ENCODE measurements at regions not wholly inside any gene's neighbourhood (a gene's known extent, or its start where the extent isn't known, plus 50 kb on each side); places are given as distances from the start of the nearest gene placed in this dataset.

DNA sequence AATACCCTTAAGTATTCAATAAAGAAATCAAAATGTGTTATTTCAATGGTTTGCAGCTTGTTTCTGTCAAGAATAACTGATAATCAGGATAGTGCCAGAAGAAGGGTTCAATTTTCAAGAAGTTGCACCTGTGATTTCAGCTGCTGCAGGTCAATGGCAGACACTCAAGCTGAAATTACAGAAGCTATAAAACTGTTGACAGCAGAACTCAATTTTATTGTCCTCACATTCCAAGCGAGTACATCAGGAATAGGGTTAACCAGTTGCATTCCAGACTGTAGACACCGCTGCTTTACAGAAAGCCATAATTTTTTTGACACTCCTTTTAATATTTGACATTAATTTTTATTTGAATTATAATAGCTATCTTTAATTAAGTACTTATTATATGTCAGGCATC, 364.1 kb downstream of the CGGBP1 start:
- H3K4me3 ChIP-seq (ENCODE audit: insufficient read depth, low read depth, low read length) = no peak overlapping the region
- no peaks in the 10 kb centered on the region for H3K9me1 ChIP-seq (ENCODE audit: insufficient read depth, low read length)
- no peak overlapping the region for H4K5ac ChIP-seq (ENCODE audit: low read depth, low read length)
- intact Hi-C loops (cut with micrococcal nuclease) (no loop called here), dilution Hi-C loops (cut with HindIII; ENCODE audit: low sequenced_read_pairs, unreplicated experiment) (no loop called here), in situ Hi-C loops (cut with MboI; ENCODE audit: low sequenced_read_pairs) (no loop called here)
- ChIA-PET POLR2A (ENCODE audit: unreplicated experiment) (no interaction called here), CTCF (no interaction called here)
- H2BK120ac ChIP-seq (ENCODE audit: low read depth, low read length) = no peak overlapping the region
- no peak overlapping the region for H3K4me2 ChIP-seq (ENCODE audit: low read depth, low read length)
- H3K4ac ChIP-seq (ENCODE audit: low read depth, low read length) = no peak overlapping the region
- no peak overlapping the region for H2AFZ ChIP-seq (replicated peaks; ENCODE audit: low read length, poor library complexity)
- no peak overlapping the region for H2BK15ac ChIP-seq (ENCODE audit: low read depth, low read length)
- no peaks in the 10 kb centered on the region for H3K27me3 ChIP-seq (ENCODE audit: control insufficient read depth, insufficient read depth, low read length)
- H3K27ac ChIP-seq (ENCODE audit: insufficient read depth, low read length) = no peak overlapping the region
- H3K36me3 ChIP-seq (ENCODE audit: control insufficient read depth, insufficient read depth, low read length) = no peaks in the 10 kb centered on the region
- H3K56ac ChIP-seq (ENCODE audit: extremely low read depth, insufficient read depth, low read length) = no peak overlapping the region
- H2BK5ac ChIP-seq (ENCODE audit: low read depth, low read length, poor library complexity, severe bottlenecking) = no peak overlapping the region
- no CpG with 5 or more reads among the region's 2 CpGs for WGBS, 2 experiments (ENCODE audit: extremely low coverage in 2 of 2, insufficient read length in 1 of 2)
- no peak overlapping the region for H4K8ac ChIP-seq (ENCODE audit: low read depth in 2 of 2, low read length in 2 of 2)
- TF ChIP-seq RCOR1 (IDR thresholded peaks at IDR 0.05; ENCODE audit: insufficient replicate concordance, low read length) (no peak), SMC3 (IDR thresholded peaks at IDR 0.05; ENCODE audit: low read depth, low read length) (no peak), CHD1 (IDR thresholded peaks at IDR 0.05; ENCODE audit: low read depth, low read length) (no peak), POLR2A (IDR thresholded peaks at IDR 0.05; ENCODE audit: low read depth, low read length) (no peak), RAD21 (IDR thresholded peaks at IDR 0.05; ENCODE audit: low read length) (no peak), BHLHE40 (IDR thresholded peaks at IDR 0.05; ENCODE audit: low read depth, low read length) (no peak)
- DNase-seq (no peak), ATAC-seq (ENCODE audit: low read depth) (no peak)
- no peak overlapping the region for H3K23ac ChIP-seq (ENCODE audit: low read depth, low read length)
- BruUV-seq (replicated peaks) = no TSS peak
- no peak overlapping the region for H4K91ac ChIP-seq (ENCODE audit: insufficient read depth, low read depth, low read length)
- H3K4me1 ChIP-seq (ENCODE audit: control insufficient read depth, insufficient read depth, low read length) = no peaks in the 10 kb centered on the region
- no peak overlapping the region for H3K18ac ChIP-seq (ENCODE audit: low read depth, low read length)
- no peak overlapping the region for H2AK5ac ChIP-seq (ENCODE audit: low read depth, low read length)
- no peak overlapping the region for H2AK9ac ChIP-seq (replicated peaks; ENCODE audit: low read depth, low read length, poor library complexity)
- peaks cover 6% of the 10 kb centered on the region for H3K9me3 ChIP-seq (ENCODE audit: control insufficient read depth, insufficient read depth, low read length)
- no peaks in the 10 kb centered on the region for H3K79me1 ChIP-seq (ENCODE audit: low read depth in 1 of 2, low read length in 2 of 2)
- no peaks in the 10 kb centered on the region for H4K20me1 ChIP-seq (ENCODE audit: insufficient read depth, low read length)
- H3K14ac ChIP-seq (replicated peaks; ENCODE audit: low read depth, low read length) = no peak overlapping the region
- no peak overlapping the region for H3K9ac ChIP-seq (ENCODE audit: low read depth, low read length)
- no peak overlapping the region for H2BK20ac ChIP-seq (ENCODE audit: low read depth, low read length)

All from IMR-90 (cell line).